ENCODE measurements at regions not wholly inside any gene's neighbourhood (a gene's known extent, or its start where the extent isn't known, plus 50 kb on each side); places are given as distances from the start of the nearest gene placed in this dataset.
"Not testable (repeated sequence)": the region's sequence is repeated elsewhere in the genome, so short reads cannot be mapped to it uniquely, and the experiment has no call there.

DNA sequence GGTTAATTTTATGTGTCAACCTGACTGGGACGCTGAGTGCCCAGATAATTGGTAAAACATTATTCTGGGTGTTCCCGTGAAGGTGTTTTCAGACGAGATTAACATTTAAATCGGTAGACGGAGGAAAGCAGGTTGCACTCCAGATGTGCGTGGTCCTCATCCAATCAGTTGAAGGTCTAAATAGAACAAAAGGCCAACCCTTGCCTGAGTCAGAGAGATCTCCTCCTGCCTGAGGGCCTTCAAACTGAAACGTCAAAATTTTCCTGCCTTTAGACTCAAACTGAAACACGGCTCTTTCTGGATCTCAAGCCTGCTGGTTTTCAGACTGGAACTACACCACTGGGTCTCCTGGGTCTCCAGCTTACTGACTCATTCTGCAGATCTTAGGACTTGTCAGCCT lies 70.9 kb downstream of the NPIPA5 start:
- DNase-seq = not testable (repeated sequence)

DNA sequence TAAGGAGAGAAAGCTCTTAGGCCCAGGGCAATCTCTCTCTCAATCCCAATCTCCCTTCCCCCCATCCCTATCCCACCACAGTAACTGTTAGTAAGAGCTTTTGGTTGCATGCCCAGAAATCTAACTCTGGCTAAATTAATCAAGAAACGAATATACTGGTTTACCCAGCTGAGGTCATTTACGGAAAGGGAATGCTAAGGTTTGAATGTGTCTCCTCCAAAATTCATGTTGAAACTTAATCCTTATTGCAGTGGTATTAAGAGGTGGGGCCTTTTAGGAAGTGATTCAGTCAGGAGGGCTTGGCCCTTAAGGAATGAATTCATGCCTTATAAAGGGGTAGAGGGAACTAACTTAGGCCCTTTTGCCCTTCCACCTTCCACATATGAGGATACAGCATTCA lies 72.2 kb downstream of the NPIPA5 start:
- not testable (repeated sequence) for DNase-seq

DNA sequence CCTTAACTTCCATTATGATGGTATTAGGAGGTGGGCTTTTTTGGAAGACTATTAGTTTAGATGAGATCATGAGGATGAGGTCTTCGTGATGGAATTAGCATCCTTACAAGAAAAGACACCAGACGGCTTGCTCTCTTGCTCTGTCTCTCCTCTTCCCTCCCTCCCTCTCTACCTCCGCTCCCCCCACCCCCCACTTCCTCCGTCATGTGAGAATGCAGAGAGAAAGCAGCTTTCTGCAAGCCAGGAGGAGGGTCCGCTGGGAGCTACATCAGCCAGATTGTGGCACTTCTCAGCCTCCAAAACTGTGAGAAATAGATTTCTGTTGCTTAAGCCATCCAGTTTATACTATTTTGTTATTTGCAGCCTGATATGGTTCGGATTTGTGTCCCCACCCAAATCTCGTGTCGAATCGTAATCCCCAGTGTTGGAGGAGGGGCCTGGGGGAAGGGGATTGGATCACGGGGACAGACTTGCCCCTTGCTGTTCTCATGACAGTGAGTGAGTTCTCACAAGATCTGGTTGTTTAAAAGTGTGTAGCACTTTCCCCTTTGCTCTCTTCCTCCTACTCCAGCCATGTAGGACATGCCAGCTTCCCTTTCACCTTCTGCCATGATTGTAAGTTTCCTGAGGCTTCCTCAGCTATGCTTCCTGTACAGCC lies 74.3 kb downstream of the NPIPA5 start:
- not testable (repeated sequence) for DNase-seq

DNA sequence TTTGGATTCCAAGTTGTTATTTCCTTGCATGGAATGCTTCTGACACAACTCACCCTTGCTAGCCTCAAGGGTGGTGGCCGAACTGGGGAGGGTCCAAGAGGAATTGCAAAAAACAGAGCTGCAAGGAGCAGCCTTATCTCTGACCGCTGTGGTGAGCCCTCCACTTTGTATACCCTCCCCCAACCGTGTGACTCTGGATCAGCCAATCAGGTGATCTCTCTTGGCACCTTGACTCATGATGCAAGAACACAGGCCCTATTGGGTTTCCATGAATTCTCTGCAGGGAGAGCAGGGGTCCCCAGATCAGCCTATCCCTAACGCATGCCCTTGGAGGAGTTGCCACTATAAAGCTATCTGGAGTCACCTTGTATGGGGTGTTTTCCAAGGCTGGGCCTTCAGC lies 81.0 kb downstream of the NPIPA5 start:
- not testable (repeated sequence) for DNase-seq

DNA sequence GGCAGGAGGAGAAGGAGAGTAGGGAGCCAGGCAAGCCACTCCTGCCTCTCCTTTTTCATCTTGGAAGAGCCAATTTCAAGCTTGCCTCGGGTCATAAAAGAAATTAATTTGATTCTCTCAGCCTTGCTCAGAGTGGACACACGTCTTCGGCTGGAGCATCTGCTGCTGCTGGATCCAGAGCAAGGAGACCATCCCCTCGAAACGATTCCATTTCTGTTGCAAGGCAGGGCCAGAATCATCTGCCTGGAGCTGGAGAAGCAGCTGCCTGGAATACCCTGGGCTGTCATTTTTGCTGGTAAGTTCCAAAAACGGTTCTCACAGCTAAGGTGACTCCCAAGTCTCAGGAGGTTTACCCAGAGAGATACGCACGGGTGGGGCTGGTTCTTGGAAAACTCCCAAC lies 103.3 kb downstream of the NPIPA5 start:
- not testable (repeated sequence) for DNase-seq

DNA sequence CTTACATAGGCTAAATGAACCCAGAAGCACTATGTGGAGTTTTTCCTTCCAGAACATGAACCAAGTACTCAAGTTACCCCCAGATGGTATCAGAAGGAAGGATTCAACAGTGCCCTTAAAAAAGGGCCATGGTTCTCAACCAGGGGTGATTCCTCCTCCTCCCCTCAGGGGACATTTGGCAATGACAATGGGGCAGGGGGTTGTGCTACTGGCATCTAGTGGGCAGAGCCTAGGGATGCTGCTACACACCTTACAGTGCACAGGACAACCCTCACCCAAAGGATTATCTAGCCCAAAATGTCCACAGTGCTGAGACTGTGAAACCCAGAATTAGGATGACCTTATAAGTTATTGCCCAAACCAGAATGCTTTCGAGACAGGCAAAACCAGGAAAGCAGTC lies 104.1 kb downstream of the NPIPA5 start:
- not testable (repeated sequence) for DNase-seq

DNA sequence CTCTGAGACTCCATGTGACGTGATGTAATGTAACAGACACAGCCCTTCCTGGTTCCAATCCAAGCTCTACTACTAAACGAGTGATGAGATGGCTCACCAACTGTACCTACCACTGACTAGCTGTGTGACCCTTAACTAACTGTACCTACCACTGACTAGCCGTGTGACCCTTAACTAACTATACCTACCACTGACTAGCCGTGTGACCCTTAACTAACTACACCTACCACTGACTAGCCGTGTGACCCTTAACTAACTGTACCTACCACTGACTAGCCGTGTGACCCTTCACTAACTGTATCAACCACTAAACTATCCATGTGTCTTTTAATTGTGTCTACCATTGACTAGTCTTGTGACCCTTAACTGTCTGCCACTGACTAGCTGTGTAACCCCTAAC lies 111.2 kb downstream of the NPIPA5 start:
- DNase-seq = not testable (repeated sequence)

DNA sequence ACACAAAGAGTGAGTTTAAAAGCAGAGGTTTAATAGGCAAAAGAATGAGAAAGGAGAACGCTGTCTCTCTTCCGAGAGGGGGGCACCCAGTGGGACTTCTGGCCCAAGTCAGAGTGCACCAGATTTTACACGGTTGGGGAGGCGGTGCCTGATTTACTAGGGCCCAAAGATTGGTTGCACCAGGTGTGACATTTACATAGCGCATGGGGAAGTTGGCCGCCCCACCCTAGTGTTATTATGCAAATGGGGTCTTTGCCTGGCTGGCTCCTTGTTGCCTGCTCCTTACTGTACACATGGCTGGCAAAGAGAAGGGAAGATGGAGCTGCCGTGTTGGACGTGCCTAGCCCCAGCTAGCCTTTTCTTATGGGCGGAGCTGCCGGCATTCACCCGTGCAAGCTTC lies 115.9 kb downstream of the NPIPA5 start:
- DNase-seq = not testable (repeated sequence)

DNA sequence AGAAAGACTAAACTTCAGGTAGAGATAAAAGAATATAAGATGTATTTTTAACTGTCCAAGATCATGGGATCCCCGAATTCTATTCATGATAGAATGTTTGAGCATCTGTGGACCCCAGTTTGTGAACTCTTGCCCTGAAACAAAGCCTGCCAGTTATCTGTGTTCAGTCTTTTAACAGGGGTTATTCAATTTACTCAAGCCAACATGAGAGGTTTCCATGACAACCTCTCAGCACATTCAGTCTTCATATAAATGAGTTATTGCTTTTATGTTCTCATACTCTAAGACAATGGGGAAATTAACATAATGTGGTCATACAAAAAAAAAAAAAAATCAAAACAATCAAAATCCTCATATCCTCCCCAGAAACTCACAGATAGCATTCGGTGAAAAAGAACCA lies 130.1 kb downstream of the NPIPA5 start:
- DNase-seq = not testable (repeated sequence)

DNA sequence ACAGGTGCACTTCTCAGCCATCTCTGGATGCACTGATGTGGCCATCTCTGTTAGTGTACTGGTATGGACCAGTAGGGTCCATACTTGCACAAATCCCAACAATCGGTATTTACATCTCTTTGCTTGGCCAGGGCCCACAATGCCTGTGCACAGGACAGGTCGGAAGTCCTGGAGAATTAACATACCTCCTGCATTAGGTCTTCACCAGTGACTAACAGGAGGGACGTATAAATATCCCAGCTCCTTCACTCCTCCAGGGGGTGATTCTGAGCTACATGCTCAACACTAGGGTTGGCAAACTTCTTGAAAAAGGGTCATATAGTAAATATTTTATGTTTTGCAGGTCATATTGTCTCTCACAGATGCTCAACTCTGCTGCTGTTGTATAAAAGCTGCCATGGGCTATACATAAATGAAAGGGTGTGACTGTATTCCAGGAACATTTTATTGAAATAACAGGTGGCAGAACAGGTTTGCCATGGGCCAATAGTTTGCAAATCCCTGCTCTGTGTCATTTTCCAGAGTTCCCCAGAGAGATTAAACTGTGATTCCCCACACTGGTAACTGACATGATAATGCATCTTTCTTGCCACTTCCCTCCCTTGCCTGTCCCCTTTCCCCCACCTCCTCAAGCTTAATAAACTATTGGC lies 141.3 kb downstream of the NPIPA5 start:
- DNase-seq = not testable (repeated sequence)

DNA sequence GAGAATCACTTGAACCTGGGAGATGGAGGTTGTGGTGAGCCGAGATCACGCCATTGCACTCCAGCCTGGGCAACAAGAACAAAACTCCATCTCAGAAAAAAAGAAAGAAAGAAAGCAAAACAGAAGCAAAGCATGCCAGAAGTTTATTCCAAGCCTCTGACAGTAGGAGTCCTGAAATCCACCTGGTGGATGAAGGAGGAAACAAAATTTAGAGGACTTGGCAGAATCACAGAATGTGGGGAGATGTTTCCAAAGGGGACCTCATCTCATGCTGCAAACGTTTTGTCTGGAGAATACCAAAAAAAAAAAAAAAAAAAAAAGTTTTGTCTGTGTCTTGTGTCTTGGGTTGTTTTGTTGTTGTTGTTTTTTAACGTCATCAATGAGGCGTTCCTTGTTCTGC lies 141.1 kb upstream of the RRN3 start:
- not testable (repeated sequence) for DNase-seq

DNA sequence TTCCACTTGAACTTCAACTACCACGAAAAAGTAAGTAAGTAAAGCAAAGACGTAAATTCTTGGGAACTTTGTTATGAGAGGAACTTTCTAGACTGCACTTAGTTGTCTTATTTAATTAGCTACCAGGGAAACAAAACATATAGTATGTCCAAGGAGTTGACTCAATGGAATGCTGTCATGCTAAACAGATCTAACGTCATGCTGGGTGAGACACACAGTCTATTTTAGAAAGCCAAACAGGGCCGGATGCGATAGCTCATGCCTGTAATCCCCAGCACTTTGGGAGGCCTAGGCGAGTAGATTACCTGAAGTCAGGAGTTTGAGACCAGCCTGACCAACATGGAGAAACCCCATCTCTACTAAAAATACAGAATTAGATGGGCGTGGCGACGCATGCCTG lies 140.6 kb upstream of the RRN3 start:
- not testable (repeated sequence) for DNase-seq

DNA sequence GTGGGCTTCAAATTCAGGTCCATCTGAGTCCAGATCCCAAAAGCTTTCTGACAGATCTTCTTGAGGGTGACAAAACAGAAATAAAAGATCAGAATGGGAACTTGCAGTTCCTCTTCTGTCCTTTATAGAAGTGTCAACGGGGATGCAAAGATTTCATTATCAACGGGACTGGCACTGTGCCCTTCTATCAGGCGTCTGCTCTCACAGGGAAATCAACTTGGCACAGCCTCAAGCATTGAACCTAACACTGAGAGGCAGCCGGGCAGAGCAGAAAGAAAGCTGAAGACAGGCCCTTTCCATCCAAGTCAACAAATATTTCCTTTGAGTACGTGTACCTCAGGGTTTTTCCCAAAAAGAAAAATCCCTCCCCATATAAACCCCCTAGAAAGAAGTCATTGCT lies 136.4 kb upstream of the RRN3 start:
- not testable (repeated sequence) for DNase-seq

DNA sequence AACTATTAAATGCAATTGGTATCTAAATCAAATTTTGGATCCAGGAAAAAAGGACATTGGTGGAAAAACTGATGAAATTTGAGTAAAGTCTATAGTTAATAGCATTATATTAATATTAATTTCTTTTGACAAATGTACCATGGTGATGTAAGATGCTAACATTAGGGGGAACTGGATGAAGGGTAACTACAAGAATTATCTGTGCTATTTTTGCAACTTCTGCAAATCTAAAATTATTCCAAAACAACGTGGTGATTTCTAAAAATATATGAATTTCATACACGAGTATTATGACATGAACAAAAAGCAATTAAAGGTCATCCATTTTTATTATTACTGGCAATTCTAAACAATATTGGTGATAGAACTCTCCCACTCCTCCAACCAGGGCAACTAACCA lies 135.6 kb upstream of the RRN3 start:
- DNase-seq = not testable (repeated sequence)

DNA sequence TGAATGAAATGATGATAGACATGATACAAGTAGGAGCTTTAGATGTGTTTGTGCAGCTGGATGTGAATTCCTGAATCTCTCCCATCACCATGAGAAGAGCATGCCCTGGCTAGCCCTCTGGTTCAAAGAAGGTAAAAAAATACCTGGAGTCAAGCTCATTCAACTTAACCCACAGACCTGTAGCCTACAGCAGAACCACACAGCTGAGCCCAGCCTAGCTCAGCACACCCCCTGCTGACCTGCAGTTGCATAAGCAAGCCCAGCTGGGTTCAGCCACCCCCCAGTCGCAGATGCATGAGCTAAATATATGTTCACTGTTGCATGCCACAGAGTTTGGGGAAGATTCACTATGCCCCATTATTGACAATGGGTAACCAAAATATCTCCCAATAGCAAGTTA lies 130.6 kb upstream of the RRN3 start:
- not testable (repeated sequence) for DNase-seq

DNA sequence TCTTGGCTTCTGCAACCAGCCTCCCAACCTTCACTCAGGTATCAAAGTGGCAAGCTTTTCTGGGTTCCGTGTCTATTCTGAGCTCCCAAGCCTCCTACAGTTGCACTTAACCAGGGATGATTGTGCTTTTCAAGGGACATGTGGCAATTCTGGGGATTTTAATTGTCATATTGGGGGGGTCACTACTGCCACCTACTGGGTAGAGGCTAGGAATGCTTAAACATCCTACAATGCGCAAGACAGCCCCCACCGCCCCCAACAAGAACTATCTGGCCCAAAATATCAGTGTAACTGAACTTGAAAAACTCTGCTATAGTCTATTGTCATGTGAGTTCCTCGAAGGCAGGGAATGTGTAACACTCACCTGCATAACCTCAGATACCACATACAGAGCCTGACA lies 129.3 kb upstream of the RRN3 start:
- DNase-seq = not testable (repeated sequence)

DNA sequence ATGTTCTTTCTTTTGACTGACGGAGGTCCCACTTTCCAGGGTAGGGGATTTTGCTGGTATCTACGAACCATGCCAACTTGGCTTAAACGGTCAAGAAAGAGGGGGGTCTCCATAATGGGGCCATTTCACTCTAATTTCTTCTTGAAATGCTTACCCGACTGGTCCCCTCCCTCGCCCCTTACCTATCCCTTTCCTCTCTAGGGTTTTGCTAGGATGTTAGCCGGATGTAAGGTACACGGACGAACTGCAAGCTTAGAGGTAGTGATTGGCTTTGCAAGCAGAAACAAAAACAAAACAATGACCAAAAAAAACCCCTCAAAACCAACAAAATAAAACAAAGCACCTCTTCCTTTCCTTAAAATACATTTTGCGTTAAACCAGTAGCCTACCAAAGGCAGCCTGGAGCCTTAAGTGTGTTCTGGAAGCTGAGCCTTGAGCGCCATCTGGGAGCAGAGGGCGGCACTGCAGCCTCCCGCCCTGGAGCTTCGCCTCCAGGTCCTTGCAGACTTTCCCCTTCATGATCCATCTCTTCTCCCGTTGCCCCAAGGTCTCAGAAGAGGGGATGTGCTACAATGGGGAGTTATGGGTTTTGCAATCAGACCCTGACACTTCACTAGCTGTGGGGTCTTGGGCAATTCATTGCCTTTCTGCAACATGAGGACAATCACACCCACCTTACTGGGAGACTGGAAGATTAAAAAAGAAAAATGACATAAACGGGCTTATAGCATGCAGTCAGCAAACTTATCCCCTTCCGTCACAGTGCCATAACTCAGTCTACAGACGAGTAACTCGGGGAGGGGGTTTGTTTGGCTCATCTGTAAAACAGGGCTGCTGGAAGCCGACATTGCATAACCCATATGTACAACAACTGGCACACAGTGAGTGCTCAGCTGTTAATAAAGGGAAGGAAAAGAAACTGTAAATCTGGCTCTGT lies 125.9 kb upstream of the RRN3 start:
- DNase-seq = peak; percentile 21

DNA sequence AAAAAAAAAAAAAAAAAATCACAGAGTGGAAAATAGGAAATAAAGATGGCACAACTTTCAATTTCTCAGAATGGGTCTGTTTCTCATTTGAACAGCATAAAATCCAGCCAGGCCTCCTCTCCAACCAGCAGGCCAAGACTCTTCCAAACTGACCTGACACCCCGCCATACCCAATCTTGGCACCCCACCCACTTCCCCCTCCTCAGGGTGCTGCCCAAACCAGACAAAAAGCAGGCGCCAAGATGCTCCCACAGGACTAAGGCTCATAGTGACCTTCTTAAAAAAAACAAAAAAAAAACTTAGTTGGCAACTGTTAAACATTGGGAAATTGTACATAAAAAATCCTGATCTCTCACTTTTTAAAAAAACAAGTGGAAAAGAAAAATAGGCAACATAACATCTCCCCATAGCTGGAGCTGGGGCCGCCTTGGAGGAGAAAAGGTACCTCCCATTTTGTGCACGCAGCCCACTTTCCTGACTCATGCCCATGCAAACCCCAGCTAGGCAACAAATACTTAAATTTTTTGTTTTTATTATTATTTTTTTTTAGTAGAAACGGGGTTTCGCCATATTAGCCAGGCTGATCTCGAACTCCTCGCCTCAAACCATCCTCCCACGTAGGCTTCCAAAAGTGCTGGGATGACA lies 124.9 kb upstream of the RRN3 start:
- not testable (repeated sequence) for DNase-seq

DNA sequence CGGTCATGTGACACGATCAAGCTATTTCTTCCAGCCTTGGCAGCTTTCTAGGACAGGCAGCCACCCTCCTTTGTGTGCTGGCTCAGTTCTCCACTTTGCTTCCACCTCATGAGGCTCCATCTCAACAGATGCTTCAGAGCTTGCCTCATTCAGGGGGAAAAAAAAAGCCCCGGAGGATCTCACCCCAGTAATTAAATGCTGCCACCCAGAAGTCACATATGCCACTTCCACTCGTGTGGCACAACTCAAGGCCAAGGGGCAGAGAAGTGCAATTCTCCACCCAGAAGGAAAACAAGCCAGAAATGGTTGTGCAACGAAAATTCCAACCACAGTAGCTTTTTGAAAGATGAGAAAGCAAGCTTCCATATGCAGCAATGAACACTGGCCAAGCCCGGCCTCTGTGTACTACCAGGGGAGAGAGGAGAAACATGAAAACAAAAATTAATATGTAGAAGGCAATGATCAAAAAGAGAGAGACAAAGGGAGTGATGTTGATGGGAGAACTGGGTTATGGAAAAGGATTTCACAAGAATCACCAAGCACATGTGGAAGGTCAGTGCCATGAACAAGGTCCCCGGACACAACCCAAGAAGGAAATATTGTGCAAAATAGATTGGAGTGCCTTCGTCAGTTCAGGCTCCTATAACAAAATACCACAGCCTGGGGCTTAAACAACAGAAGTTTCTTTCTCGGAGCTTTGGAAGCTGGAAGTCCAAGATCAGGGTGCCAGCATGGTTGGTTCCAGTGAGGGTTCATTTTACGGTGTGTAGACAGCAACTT lies 113.3 kb upstream of the RRN3 start:
- DNase-seq = not testable (repeated sequence)

DNA sequence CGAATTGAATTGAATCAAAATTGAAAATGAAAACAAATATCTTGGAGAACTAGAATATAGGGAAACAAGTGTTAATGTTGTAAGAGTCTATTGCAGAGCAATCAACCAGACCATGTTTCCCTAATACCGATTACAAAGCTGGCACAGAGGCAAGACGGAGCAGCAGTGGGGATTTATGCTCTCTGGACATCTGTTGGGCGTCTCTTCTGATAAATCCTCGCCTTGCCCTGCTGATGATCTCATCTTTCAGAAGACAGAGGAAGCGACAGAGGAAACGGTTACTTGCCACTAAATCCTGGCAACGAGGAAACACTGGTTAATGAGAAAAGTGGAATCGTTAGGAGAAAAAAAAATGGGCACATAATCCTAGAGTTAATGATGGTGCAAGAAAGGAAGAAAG lies 112.4 kb upstream of the RRN3 start:
- not testable (repeated sequence) for DNase-seq

DNA sequence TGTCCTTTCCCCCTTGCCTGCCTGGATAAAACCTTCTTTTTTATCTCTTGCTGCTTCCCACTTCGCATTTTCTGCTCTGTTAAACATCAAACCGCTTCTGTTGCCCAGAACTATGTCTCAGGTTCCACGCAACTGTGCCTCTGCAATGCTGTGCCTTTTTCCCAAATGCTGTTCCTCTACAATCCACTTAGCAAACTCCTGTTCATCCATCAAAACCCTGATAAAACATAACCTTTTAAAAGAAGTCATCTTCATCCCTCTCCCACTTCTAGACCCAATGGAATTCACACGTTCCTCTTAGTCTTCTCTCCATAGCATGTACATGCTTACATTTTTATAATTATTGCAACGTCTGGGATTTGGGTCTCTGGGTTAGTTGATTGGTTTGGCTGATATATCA lies 111.9 kb upstream of the RRN3 start:
- not testable (repeated sequence) for DNase-seq

DNA sequence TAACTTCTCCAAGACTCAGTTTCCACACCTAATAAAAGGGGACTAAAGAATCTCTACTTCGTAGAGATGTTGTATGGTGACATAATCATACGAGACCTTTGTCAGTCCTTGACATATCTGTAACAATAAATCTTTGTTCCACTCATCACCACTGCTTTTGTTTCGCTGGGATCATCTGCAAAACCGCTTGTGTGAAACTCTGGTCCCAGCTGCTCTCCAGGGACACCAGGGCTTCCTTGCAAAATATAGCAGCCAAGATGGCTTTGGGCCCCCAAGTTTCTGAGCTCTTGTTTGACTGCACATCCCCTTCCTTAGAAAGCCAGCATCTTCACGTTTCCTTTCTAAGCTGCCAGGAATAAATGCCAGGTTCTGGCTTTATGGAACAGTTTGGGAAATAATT lies 110.5 kb upstream of the RRN3 start:
- DNase-seq = not testable (repeated sequence)
